Stimulated activated CD8-positive, alpha-beta memory T cell treated with anti-CD3 and anti-CD28 coated beads, Interleukin-15, amount 100 ng/mL, for 4 hours (primary cell): ENCODE measurements at regions not wholly inside any gene's neighbourhood (a gene's known extent, or its start where the extent isn't known, plus 50 kb on each side); places are given as distances from the start of the nearest gene placed in this dataset.

Experiments used
- DNase-seq, 2 donors: peaks; one replicate each; pipeline ENCODE4 v3.0.0-alpha.2; 2020; ENCODE audit warnings: low read depth in 2 of 2

DNA sequence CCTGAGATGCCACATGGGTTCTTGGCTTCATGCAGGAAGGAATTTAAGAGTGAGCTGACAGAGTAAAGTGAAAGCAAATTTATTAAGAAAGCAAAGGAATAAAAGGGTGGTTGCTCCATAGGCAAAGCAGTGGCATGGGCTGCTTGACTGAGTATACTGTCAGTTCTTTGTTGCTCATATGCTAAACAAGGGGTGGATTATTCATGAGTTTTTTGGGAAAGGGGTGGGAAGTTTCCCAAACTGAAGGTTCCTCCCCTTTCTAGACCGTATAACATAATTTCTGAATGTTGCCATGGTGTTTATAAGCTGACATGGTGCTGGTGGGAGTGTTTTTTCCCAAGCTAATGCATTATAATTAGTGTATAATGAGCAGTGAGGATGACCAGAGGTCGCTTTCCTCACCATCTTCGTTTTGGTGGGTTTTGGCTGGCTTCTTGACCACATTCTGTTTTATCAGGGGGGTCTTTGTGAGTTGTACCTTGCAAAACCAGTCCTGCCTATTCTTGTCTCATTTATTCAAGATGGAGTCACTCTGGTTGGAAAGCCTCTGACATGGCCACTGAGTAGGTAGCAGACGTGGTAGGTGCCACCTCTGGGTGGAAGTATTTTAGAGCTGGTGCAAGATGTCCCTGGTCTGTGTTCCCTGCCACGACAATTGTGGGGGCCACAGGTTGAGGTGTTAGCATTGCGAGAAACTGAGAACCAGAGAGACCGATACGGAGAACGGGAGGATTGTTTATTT lies 107.5 kb upstream of the SDK1 start:
- DNase-seq, result no peak

GRCh38 chr7:3194501-3195141 lies 106.4 kb upstream of the SDK1 start:
- DNase-seq, result no peak

DNA sequence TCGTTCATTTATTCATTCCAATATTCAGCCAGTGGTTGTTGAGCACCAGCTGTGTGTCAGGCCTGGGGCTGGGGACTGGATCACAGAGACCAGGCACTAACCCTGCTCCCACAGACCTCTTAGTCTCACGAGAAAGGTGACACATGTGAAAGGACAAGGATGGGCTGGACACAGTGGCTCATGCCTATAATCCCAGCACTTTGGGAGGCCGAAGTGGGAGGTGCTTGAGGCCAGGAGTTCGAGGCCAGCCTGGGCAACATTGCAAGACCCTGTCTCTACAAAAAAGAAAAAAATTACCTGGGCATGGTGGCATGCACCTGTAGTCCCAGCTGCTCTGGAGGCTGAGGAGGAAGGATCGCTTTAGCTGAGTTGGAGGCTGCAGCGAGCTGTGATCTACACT lies 105.9 kb upstream of the SDK1 start:
- no peak for DNase-seq

- no peak for DNase-seq
These were observed 104.2 kb upstream of the SDK1 start for GRCh38 chr7:3196629-3197400.

DNA sequence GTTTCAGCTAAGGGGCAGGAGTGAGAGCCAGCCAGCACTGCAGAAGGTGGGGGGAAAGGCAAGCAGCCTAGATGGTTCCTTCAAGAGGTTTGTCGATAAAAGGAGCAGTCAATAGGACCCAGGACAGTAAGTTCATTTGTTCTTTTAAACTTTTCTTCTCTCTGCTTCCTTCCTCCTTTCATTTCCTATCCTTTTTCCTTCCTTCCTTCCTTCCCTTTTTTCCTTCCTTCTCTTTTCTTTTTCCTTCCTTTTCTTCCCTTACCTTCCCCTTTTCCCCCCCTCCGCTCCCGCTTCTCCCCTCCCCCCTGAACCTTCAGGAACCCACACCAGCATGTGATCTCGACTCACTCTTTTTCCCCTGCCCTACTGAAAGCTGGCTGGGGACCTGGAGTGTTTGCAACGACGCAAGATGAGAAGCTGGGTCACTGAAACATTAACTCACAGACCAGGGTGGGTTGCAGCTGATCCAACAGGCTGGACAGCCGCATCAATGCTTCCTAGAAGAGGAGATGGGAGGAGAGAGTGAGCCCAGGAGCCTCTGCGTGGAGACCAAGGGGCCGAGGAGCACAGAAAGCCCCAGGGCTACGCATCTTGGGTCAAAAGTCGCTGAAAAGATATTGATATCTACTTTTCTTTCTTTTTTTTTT lies 103.4 kb upstream of the SDK1 start:
- DNase-seq, result no peak

DNA sequence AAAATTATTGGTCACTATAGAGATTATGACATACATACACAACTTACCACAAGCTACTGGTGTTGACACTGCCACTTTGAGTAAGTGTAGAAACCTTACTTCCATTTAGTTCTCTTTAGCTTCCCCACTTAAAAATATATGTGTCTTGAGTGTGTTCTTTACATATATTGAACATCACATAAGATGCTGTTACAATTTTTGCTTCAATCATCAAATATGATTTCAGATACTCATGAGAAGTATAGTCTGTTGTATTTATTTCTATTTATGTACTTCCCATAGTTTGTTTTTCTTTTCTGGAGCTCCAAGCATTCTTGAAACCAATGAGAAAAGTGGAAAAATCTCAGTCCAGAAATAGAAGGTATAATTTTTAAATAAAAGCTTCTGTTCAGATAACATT lies 102.7 kb upstream of the SDK1 start:
- DNase-seq, result no peak

DNA sequence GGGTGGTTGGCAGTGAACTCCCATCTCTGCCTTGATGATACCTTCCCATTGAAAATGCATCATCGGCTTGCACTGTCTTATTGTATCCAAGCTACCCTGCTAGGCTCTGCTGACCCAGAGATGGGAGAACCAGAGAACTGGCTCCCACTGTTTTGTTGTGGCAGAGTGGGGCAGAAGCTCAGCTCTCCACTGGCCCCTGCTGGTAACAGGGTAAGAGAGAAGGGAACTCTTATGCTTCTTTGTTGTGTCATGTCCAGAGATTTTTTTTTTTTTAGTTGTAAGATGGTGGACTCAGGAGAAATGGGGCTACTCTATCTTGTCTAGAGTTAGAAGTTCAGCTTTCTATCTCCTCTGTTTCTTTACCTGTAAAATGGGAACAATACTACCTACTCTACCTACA lies 100.5 kb upstream of the SDK1 start:
- no peak for DNase-seq

- DNase-seq, result no peak
These were observed 99.7 kb upstream of the SDK1 start for GRCh38 chr7:3201306-3201705.

DNA sequence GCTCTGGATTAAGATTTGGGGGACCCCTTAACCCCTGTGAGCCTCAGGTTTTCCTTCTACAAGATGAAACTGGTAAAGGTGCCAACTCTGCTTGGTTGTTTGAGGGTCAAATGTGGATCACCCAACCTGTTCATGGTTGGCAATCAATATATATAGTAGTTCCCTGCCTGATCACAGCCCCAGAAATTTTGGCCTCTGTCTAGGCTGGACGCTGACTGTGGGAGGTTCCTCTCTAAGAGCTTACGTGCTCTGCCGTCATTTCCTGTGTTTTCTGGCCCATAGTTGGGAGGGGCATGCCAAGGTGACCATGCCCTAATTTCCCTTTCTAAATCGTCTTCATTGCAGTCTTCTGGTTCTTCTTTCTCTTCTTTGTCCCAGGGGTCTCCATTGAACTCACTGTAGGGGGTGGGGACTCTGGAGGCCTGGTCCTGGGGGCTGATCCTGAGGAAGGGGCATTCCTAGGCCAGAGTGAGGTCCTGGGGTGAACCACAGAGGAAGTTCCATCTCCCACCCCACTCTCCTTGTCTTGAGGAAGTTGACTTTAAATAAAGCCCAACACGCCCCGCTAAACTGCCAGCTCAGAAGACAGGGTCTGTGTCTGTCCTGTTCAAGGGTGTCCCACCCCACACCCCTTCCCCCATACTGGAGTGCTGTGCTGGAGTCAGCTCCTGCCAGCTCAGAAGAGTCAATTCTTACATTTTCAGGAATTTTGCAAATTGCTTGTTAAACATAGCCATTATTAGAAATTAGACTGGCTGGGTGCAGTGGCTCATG lies 98.9 kb upstream of the SDK1 start:
- DNase-seq, result no peak

- DNase-seq, result no peak
These were observed 96.5 kb upstream of the SDK1 start for GRCh38 chr7:3204526-3204925.

DNA sequence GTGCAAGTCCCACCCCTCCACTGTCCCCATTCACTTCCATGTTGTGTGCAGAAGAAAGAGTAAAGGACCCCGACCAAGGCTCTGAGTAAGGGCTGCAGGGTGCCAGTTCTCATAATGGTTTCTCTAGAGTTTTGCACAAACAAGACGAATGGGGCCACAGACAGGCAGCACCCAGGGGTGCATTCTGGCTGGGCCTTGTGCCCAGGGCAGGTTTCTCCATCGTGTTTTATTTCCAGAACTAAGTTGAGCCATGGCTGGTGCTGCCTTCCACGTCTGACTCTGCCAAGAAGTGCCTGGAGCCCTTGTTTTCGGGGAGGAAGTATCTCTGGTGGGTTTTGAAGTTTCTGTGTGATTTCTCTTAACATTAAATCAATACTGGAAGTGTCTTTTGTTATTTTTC lies 95.0 kb upstream of the SDK1 start:
- no peak for DNase-seq

- DNase-seq, result no peak
These were observed 94.3 kb upstream of the SDK1 start for GRCh38 chr7:3206771-3207191.

GRCh38 chr7:3207387-3207902 lies 93.6 kb upstream of the SDK1 start:
- no peak for DNase-seq

DNA sequence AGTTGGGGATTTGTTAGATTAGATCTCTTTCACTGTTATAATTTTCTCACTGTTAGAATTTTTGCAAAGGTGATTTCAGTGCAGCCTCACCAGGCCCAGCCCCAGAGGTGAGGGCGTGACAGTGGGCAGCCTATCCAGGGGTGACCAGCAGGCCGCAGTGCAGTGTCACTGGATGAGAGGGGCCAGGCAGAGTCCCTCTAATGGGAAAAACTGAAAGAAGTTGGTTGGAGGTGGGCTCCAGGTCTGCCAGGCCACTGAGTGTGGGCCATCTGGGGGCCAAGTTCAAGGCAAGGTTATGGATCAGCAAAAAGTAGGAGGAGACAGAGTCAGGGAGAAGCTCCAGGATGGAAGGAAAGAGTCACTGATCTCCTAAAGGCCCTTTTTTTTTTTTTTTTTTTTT lies 90.5 kb upstream of the SDK1 start:
- DNase-seq, result no peak

DNA sequence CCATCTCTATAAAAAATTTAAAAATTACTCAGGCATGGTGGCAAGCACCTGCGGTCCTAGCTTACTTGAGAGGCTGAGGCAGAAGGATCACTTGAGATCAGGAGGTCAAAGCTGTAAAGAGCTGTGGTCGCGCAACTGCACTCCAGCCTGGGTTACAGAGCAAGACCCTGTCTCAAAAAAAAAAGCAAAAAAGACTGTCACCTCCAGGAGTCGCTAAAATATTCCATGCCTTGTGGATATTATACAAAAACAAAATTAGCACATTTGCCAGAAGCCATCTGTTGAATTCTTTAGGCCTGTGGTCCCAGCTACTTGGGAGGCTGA lies 87.0 kb upstream of the SDK1 start:
- DNase-seq, result no peak

GRCh38 chr7:3215624-3216585 lies 85.1 kb upstream of the SDK1 start:
- DNase-seq, result no peak

DNA sequence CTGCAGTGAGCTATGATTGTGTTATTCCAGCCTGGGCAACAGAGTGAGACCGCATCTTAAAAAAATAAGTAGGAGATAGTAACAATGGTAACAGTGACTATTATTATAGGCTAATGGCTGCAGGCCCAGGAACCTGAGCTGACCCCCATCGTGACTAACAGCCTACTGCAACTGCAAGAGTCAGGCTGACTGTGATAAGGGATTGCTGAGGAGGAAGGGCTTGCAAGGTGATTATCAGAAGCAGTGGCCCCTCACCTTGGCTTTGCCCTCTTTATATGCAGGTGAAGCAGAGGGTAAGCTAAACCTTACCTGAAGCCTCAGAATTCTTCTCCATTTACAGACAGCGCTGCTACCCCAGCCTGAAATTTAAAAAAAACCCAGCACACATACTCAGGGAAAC lies 83.9 kb upstream of the SDK1 start:
- no peak for DNase-seq

- DNase-seq, result no peak
These were observed 82.4 kb upstream of the SDK1 start for GRCh38 chr7:3218411-3219225.

DNA sequence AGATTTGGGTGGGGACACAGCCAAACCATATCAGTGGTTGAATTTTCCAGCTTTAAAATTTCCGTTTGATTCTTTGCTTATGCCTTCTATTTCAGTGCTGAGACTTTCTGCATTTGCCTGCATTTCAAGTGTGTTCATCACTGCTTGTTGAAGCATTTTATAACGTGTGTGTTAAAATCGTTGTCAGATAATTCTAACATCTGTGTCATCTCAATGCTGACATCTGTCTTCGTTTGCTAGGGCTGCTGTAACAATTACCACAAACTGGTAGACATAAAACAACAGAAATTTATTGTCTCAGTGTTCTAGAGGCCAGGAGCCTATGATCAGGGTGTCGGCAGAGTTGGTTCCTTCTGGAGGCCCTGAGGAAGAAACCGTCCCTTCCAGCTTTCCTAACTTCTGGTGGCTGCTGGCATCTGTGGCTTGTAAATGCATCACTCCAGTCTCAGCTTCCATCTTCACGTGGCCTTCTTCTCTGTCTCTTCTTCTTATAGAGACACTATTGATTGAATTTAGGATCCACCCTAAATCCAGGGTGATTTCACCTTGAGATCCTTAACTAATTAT lies 71.1 kb upstream of the SDK1 start:
- DNase-seq, result no peak
